GM21360 (cell line): ENCODE measurements at regions not wholly inside any gene's neighbourhood (a gene's known extent, or its start where the extent isn't known, plus 50 kb on each side); places are given as distances from the start of the nearest gene placed in this dataset.

Source experiments
- ATAC-seq: cut with Tn5 transposase; IDR thresholded peaks from one replicate; pipeline ENCODE4 v1.9.1; 2021; ENCODE audit warnings: mild to moderate bottlenecking, moderate library complexity; ENCODE audit not compliant: unreplicated experiment

GRCh38 chr15:69988541-69989225 is 109.0 kb downstream of the TLE3 start:
- no peak for ATAC-seq

- ATAC-seq, result no peak
These were observed 106.9 kb downstream of the TLE3 start for GRCh38 chr15:69990566-69991421.

- no peak for ATAC-seq
These were observed 106.2 kb downstream of the TLE3 start for GRCh38 chr15:69991551-69991980.

- ATAC-seq, result no peak
These were observed 105.4 kb downstream of the TLE3 start for GRCh38 chr15:69992348-69992747.

GRCh38 chr15:69994429-69995205 is 103.1 kb downstream of the TLE3 start:
- ATAC-seq, result no peak

- ATAC-seq, result no peak
These were observed 101.2 kb downstream of the TLE3 start for GRCh38 chr15:69996321-69997160.

- no peak for ATAC-seq
These were observed 100.6 kb downstream of the TLE3 start for GRCh38 chr15:69997161-69997485.
